LoVo (cell line): ENCODE measurements at regions not wholly inside any gene's neighbourhood (a gene's known extent, or its start where the extent isn't known, plus 50 kb on each side); places are given as distances from the start of the nearest gene placed in this dataset.

ENCODE experiments used
- DNase-seq: peaks from one replicate; pipeline ENCODE4 v3.0.0-alpha.2; 2016; ENCODE audit warnings: low spot score

- no peak for DNase-seq
Observed at GRCh38 chr2:163541943-163542342, 193.9 kb downstream of the FIGN start.

GRCh38 chr2:163541495-163541894 is 194.3 kb downstream of the FIGN start:
- DNase-seq, result no peak

- no peak for DNase-seq
Observed at GRCh38 chr2:163528640-163529217, 207.1 kb downstream of the FIGN start.

GRCh38 chr2:163527381-163527780 is 208.4 kb downstream of the FIGN start:
- no peak for DNase-seq

- no peak for DNase-seq
Observed at GRCh38 chr2:163518762-163519161, 217.0 kb downstream of the FIGN start.

- no peak for DNase-seq
Observed at GRCh38 chr2:163515836-163516235, 220.0 kb downstream of the FIGN start.

- DNase-seq, result no peak
Observed at GRCh38 chr2:163505281-163505680, 230.5 kb downstream of the FIGN start.

- DNase-seq, result no peak
Observed at GRCh38 chr2:163493359-163494298, 242.2 kb downstream of the FIGN start.

GRCh38 chr2:163491850-163492249 is 244.0 kb downstream of the FIGN start:
- no peak for DNase-seq

- DNase-seq, result no peak
Observed at GRCh38 chr2:163490281-163490680, 245.5 kb downstream of the FIGN start.

- DNase-seq, result no peak
Observed at GRCh38 chr2:163481515-163481914, 254.3 kb downstream of the FIGN start.

- DNase-seq, result no peak
Observed at GRCh38 chr2:163479599-163479998, 256.2 kb downstream of the FIGN start.

GRCh38 chr2:163475815-163476214 is 260.0 kb downstream of the FIGN start:
- DNase-seq, result no peak

- DNase-seq, result no peak
Observed at GRCh38 chr2:163474889-163475288, 260.9 kb downstream of the FIGN start.

- DNase-seq, result no peak
Observed at GRCh38 chr2:163474319-163474744, 261.5 kb downstream of the FIGN start.

- no peak for DNase-seq
Observed at GRCh38 chr2:163471947-163472346, 263.9 kb downstream of the FIGN start.

GRCh38 chr2:163469561-163469962 is 266.2 kb downstream of the FIGN start:
- DNase-seq, result no peak

- no peak for DNase-seq
Observed at GRCh38 chr2:163467251-163467630, 268.6 kb downstream of the FIGN start.

GRCh38 chr2:163466331-163467250 is 269.2 kb downstream of the FIGN start:
- DNase-seq, result no peak

GRCh38 chr2:163465440-163465839 is 270.4 kb downstream of the FIGN start:
- no peak for DNase-seq

GRCh38 chr2:163463411-163463810 is 272.4 kb downstream of the FIGN start:
- no peak for DNase-seq

GRCh38 chr2:163462993-163463392 is 272.8 kb downstream of the FIGN start:
- DNase-seq, result no peak
